LNCaP clone FGC (cell line): ENCODE measurements at regions not wholly inside any gene's neighbourhood (a gene's known extent, or its start where the extent isn't known, plus 50 kb on each side); places are given as distances from the start of the nearest gene placed in this dataset.
A peak's percentile ranks its signal among the peaks of the same experiment; 100 is the strongest.

Experiments
- DNase-seq: peaks from one replicate; pipeline ENCODE4 v3.0.0-alpha.2; 2011; ENCODE audit warnings: low read depth
- H3K4me3 ChIP-seq: 2 replicates; pipeline ENCODE4 v1.5.1; 2011; ENCODE audit warnings: mild to moderate bottlenecking, low read depth, low read length, control low read depth
- TF ChIP-seq, protein P1 (sequence below): IDR thresholded peaks from 2 replicates; pipeline ENCODE4 v1.5.1; 2012; ENCODE audit warnings: mild to moderate bottlenecking; ENCODE audit not compliant: control insufficient read depth, insufficient read depth; ENCODE audit errors: extremely low read depth

DNA sequence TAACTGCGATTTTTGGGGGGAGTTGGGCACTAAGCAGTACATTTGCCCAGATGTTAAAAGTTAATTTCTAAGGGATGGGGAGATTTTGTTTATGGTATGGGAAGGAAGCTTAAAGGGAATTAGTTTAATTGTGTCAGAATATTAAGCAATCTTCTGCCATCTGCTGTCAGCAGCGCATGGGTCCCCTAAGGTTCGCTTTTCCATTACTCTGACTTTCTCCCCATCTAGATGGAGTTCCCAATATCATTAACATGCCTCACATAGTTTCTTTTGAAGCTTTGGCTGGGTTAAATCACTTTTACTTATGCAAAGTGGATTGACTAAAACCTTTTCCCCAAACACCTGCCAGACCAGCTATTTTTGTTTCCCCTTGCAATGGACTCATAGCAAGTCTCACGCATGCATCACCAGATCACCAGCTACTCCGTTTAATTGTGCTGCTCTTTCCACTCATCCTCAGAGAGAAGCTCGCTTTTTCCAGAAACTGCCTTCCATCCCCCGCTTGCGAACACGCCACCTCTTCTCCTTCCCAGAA is 172.7 kb downstream of the FAT3 start:
- DNase-seq = no peak
- no peak overlapping the region for H3K4me3 ChIP-seq
- TF ChIP-seq, protein P1, sequence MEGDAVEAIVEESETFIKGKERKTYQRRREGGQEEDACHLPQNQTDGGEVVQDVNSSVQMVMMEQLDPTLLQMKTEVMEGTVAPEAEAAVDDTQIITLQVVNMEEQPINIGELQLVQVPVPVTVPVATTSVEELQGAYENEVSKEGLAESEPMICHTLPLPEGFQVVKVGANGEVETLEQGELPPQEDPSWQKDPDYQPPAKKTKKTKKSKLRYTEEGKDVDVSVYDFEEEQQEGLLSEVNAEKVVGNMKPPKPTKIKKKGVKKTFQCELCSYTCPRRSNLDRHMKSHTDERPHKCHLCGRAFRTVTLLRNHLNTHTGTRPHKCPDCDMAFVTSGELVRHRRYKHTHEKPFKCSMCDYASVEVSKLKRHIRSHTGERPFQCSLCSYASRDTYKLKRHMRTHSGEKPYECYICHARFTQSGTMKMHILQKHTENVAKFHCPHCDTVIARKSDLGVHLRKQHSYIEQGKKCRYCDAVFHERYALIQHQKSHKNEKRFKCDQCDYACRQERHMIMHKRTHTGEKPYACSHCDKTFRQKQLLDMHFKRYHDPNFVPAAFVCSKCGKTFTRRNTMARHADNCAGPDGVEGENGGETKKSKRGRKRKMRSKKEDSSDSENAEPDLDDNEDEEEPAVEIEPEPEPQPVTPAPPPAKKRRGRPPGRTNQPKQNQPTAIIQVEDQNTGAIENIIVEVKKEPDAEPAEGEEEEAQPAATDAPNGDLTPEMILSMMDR = no peak

DNA sequence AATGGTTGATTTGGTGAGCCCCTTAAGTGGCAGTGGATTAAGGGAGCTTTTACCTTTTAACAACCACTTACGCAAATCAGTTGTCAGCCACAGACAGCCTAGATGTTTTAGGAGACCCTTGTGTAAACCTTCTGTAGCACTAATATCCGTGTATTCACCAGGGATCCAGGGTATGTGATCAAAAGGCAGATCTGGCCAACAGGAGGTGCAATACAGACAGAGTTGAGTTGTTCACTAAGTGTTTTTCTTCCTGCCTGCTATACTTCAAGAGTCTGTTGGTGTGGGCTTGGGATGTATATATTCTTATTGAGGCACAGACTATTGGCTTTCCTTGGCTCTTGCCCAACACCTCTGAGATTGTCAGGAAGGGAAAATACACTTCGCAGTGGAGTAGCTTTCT is 175.1 kb downstream of the FAT3 start:
- DNase-seq = no peak
- TF ChIP-seq, protein P1 = peak; percentile 27
- H3K4me3 ChIP-seq = no peak overlapping the region

DNA sequence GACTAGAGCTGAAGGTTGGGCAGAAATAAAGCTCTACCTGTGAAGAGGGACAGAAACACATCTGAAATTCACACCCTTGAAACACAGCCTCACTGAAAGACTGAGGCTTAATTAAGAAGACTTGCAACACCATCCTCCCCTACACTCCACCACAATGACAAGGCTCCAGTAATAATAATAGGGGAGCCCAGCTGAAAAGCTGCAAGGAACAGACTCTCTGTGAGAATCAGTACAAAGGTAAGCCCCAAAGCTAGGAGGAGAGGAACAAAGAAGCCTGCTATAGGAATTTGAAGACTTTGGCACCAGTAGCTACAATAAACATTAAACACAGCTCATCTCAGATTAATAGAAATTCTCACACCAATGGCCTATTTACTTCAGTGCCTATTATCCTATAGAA is 176.9 kb downstream of the FAT3 start:
- DNase-seq = no peak
- TF ChIP-seq, protein P1 = no peak
- no peak overlapping the region for H3K4me3 ChIP-seq

DNA sequence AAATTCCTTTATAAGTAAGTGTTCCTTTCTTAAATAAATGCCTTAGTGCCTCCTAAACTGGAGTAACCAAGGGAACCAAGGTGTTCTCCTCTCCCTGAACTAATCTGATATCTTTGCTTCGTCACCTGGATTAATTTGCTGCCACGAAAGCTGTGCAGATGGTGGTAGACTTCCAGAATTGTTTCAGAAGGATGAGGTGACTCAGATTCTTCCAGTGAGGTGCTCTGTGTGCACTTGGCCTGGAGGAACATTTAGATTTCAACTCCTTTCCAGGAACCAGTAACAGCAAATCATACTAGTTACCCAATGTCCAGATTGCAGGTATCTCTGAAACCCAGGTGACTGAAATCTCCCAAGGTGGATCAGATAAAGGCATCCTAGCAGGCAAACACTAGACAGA is 181.9 kb downstream of the FAT3 start:
- TF ChIP-seq, protein P1 = no peak
- H3K4me3 ChIP-seq = no peak overlapping the region
- no peak for DNase-seq

DNA sequence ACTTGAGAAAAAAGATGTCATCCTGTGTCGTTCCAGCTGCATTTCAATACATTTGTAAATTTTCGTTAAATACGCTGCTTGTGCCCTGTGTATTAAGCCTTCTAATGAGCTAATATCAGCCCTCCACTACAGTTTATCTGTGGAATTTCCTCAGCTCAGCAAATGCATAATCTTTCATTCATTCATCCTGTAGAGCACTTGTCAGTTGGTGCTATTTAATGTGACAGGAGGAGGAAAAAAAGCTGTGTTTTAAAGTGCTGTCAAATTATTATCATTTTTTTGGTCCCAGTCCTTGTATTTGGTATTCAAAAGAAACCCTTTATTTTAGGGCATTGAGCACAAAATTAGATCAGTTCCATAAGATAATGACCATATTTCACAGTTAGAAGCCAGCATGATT is 184.7 kb downstream of the FAT3 start:
- no peak overlapping the region for H3K4me3 ChIP-seq
- no peak for DNase-seq
- TF ChIP-seq, protein P1 = no peak

DNA sequence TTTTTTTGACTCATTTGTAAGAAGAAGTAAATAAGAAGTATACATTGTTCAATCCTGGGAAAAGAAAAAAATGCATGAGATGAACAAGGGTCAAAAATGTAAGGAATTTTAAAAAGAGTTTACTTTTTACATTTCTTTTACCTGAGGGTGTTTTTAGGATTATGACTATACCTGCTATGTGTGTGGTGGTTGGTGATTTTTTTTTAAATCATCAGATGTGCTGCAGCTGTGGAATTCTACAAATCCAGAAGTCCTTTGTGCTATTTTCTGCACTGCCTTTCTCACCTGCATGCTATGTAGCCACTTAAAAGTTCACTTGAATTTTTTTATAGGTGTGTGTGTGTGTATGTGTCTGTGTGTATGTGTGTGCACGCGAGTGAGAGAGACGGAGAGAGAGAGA is 185.3 kb downstream of the FAT3 start:
- TF ChIP-seq, protein P1 = no peak

DNA sequence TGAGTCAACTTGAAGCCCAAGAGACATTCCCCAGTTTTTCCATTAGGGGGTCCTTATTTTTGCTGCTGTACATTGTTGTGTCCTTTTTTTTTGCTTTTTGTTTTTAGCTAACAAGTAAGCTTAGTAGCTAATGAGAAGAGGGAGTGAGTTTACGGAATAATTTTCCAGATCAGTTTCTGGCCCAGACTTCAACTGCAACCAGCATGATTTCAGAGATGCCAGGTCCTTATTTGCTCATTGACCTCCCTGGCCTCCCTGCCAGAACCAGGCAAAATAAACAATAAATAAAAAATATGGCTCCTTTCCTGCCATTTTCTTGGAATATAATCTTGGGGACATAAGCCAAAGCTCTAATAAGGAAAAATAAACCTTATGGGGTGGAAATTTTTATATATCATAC is 185.9 kb downstream of the FAT3 start:
- TF ChIP-seq, protein P1 = no peak
- H3K4me3 ChIP-seq = no peak overlapping the region
- no peak for DNase-seq

More for the DNA sequence above, 185.3 kb downstream of the FAT3 start:
- H3K4me3 ChIP-seq = no peak overlapping the region
- no peak for DNase-seq
